ENCODE measurements at regions not wholly inside any gene's neighbourhood (a gene's known extent, or its start where the extent isn't known, plus 50 kb on each side); places are given as distances from the start of the nearest gene placed in this dataset.

- Mint-ChIP-seq H3K9me3 (peaks cover 4% of the 10 kb centered on the region), H3K36me3 (no peaks in the 10 kb centered on the region), H3K4me3 (no peak overlapping the region), H3K4me1 (no peaks in the 10 kb centered on the region), H3K27ac (no peak overlapping the region), H3K27me3 (peaks cover 10% of the 10 kb centered on the region)
Measured at GRCh38 chr17:15036238-15036637, 228.9 kb downstream of the PMP22 start.

GRCh38 chr17:15031975-15032374, 233.2 kb downstream of the PMP22 start:
- no peaks in the 10 kb centered on the region for H3K4me1 Mint-ChIP-seq
- H3K9me3 Mint-ChIP-seq, result peaks cover 4% of the 10 kb centered on the region
- no peak overlapping the region for H3K4me3 Mint-ChIP-seq
- no peak overlapping the region for H3K27ac Mint-ChIP-seq
- H3K27me3 Mint-ChIP-seq, result peaks cover 10% of the 10 kb centered on the region
- H3K36me3 Mint-ChIP-seq, result no peaks in the 10 kb centered on the region

GRCh38 chr17:15029469-15029868, 235.7 kb downstream of the PMP22 start:
- H3K4me1 Mint-ChIP-seq, result no peaks in the 10 kb centered on the region
- H3K9me3 Mint-ChIP-seq, result no peaks in the 10 kb centered on the region
- no peak overlapping the region for H3K4me3 Mint-ChIP-seq
- no peaks in the 10 kb centered on the region for H3K36me3 Mint-ChIP-seq
- H3K27ac Mint-ChIP-seq, result no peak overlapping the region
- H3K27me3 Mint-ChIP-seq, result peaks cover 7% of the 10 kb centered on the region

DNA sequence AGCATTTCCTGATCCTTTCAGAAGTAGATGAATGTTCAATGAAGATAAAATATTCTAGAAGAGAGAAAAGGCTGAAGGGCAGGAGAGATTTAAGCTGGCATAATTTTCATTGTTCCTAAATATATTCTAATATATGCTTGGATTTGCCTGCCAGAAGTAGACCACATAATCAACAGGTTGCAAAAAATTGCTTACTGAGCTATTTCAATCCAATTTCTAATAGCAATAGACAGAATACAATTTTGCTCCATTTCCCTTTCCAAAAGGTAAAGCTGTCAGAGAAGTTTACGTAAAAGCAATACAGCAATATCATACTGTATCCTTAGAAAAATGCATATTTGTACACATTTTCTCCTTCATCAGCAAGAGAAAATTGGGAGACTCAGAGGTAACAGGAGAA, 237.3 kb downstream of the PMP22 start:
- Mint-ChIP-seq H3K4me3 (no peak overlapping the region), H3K27me3 (peaks cover 1% of the 10 kb centered on the region), H3K36me3 (no peaks in the 10 kb centered on the region), H3K9me3 (no peaks in the 10 kb centered on the region), H3K27ac (no peak overlapping the region), H3K4me1 (no peaks in the 10 kb centered on the region)

GRCh38 chr17:15026088-15026487, 239.0 kb downstream of the PMP22 start:
- no peaks in the 10 kb centered on the region for H3K4me1 Mint-ChIP-seq
- H3K36me3 Mint-ChIP-seq, result no peaks in the 10 kb centered on the region
- no peaks in the 10 kb centered on the region for H3K27me3 Mint-ChIP-seq
- no peaks in the 10 kb centered on the region for H3K9me3 Mint-ChIP-seq
- no peak overlapping the region for H3K4me3 Mint-ChIP-seq
- H3K27ac Mint-ChIP-seq, result no peak overlapping the region

- Mint-ChIP-seq H3K9me3 (no peaks in the 10 kb centered on the region), H3K4me1 (no peaks in the 10 kb centered on the region), H3K4me3 (no peak overlapping the region), H3K36me3 (no peaks in the 10 kb centered on the region), H3K27ac (no peak overlapping the region), H3K27me3 (no peaks in the 10 kb centered on the region)
Measured at GRCh38 chr17:15023589-15024336, 241.4 kb downstream of the PMP22 start.

- no peak overlapping the region for H3K27ac Mint-ChIP-seq
- no peaks in the 10 kb centered on the region for H3K36me3 Mint-ChIP-seq
- H3K27me3 Mint-ChIP-seq, result no peaks in the 10 kb centered on the region
- H3K9me3 Mint-ChIP-seq, result no peaks in the 10 kb centered on the region
- no peak overlapping the region for H3K4me3 Mint-ChIP-seq
- H3K4me1 Mint-ChIP-seq, result no peaks in the 10 kb centered on the region
Measured at GRCh38 chr17:15019158-15019557, 246.0 kb downstream of the PMP22 start.

DNA sequence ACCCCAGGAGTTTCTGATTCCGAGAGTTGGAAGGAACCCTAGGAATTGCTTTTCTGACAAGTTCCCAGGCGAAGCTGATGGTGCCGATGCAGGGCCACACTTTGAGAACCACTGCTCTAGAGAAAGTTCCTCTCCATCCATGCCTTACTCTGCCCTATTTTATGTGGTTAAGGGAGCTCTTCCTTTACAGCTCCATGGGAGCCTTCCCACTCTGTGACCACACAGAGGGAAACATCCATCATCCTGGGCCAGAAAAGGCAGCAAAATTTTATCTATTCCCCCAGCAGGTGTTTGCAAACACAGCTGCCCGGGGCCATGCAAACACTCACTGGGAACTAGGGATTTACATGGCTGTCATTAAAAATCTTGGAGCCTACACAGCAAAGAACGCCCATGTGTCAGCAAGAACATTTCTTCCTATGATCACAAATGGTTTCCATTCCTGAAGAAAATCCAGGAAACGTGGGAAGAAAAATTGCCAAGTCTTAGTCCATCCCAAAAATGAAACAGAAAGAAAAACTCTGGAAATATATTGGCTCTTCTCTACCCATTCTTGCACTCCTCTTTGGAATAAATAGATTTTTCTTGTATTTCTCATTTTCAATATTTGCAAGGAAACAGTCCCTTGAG, 252.7 kb downstream of the PMP22 start:
- no peak overlapping the region for H3K4me3 Mint-ChIP-seq
- H3K9me3 Mint-ChIP-seq, result no peaks in the 10 kb centered on the region
- H3K36me3 Mint-ChIP-seq, result no peaks in the 10 kb centered on the region
- H3K27me3 Mint-ChIP-seq, result peaks cover 2% of the 10 kb centered on the region
- H3K4me1 Mint-ChIP-seq, result no peaks in the 10 kb centered on the region
- no peak overlapping the region for H3K27ac Mint-ChIP-seq

DNA sequence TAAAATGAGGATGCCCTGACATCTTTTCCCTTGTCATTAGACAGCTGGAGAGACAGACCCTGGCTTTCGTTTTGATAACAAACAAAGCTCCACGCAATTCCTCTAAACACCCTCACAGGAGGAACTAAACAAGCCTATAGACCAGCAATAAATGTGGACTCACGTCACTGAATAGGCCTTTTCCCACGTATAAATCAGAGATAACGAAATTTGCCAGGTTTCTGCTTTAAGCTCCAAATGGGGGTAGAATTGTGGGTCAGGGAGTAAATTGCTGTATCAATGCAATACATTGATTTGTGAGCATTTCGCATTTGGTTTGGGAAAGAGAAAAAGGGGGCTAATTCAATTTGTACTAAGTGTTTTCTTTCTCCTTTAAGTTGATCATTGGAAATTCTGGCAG, 256.0 kb downstream of the PMP22 start:
- Mint-ChIP-seq H3K9me3 (no peaks in the 10 kb centered on the region), H3K36me3 (no peaks in the 10 kb centered on the region)

GRCh38 chr17:15007147-15007553, 258.0 kb downstream of the PMP22 start:
- Mint-ChIP-seq H3K4me1 (no peaks in the 10 kb centered on the region), H3K4me3 (no peak overlapping the region), H3K27me3 (peaks cover 2% of the 10 kb centered on the region), H3K36me3 (no peaks in the 10 kb centered on the region), H3K9me3 (no peaks in the 10 kb centered on the region), H3K27ac (no peak overlapping the region)

More for the DNA sequence above, 256.0 kb downstream of the PMP22 start:
- H3K27me3 Mint-ChIP-seq, result peaks cover 2% of the 10 kb centered on the region
- H3K4me1 Mint-ChIP-seq, result no peaks in the 10 kb centered on the region
- no peak overlapping the region for H3K4me3 Mint-ChIP-seq
- H3K27ac Mint-ChIP-seq, result no peak overlapping the region

GRCh38 chr17:15006421-15007128, 258.6 kb downstream of the PMP22 start:
- H3K36me3 Mint-ChIP-seq, result no peaks in the 10 kb centered on the region
- H3K9me3 Mint-ChIP-seq, result no peaks in the 10 kb centered on the region
- H3K27ac Mint-ChIP-seq, result no peak overlapping the region
- H3K4me1 Mint-ChIP-seq, result no peaks in the 10 kb centered on the region
- H3K4me3 Mint-ChIP-seq, result no peak overlapping the region
- H3K27me3 Mint-ChIP-seq, result peaks cover 2% of the 10 kb centered on the region

DNA sequence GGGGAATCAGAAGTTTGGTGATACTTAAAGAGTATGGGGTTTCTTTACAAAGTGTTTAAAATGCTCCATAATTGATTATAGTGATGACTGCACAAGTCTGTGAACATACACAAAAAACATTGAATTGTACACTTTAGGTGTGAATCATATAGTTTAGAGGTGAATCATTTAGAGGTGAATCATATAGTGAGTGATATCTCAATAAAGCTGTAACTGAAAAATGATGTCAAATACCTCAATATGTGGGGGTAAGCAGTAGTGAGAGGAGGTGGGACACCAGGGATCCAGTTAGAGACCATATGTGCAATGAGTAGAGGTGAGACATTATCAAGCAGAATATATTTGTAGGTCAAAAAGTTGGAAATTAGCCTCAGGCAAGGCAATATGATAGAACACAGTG, 264.5 kb downstream of the PMP22 start:
- Mint-ChIP-seq H3K9me3 (no peaks in the 10 kb centered on the region), H3K27ac (no peak overlapping the region), H3K27me3 (peaks cover 8% of the 10 kb centered on the region), H3K36me3 (no peaks in the 10 kb centered on the region), H3K4me3 (no peak overlapping the region), H3K4me1 (no peaks in the 10 kb centered on the region)

DNA sequence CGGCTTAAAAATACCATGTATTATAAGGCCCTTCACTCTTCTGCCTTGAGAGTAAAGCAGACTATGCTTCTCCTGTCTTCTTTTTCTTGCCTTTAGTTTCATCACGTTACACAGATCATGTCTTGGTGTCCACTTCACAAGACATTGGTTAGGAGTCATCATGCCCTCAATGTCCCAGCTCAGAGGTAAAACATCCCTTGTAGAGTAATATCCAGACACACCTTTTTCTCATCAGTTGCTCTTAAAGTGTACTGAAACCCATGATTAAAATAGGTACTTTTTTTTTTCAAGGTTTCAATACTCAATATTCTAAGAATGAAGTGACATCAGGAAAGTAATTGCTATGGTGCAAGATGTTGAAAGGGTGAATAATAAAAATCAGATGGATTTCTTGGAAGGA, 267.8 kb downstream of the PMP22 start:
- Mint-ChIP-seq H3K9me3 (no peaks in the 10 kb centered on the region), H3K36me3 (no peaks in the 10 kb centered on the region), H3K4me1 (no peaks in the 10 kb centered on the region)

DNA sequence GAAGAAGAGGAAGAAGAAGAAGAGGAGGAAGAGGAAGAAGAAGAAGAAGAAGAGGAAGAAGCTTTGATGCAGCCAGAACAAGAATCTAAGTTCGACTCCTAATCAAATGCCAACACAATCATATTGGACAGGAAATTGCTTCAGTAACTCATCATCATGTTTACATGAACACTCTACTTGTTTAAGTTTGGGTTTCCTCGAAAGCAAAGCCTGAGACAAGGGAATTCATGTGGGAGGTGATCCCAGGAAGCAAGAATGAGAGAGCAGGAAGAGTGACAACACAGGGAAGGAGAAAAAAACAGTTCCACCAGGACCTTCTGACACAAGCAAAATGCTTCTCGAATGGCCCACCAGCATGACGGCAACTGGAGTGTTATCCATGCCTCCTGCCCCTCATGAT, 279.0 kb downstream of the PMP22 start:
- H3K4me1 Mint-ChIP-seq, result no peaks in the 10 kb centered on the region
- H3K27me3 Mint-ChIP-seq, result peaks cover 7% of the 10 kb centered on the region
- no peaks in the 10 kb centered on the region for H3K36me3 Mint-ChIP-seq
- H3K27ac Mint-ChIP-seq, result no peak overlapping the region
- H3K4me3 Mint-ChIP-seq, result no peak overlapping the region
- H3K9me3 Mint-ChIP-seq, result peaks cover 6% of the 10 kb centered on the region

More for the DNA sequence above, 267.8 kb downstream of the PMP22 start:
- H3K27me3 Mint-ChIP-seq, result peaks cover 11% of the 10 kb centered on the region
- H3K27ac Mint-ChIP-seq, result no peak overlapping the region
- H3K4me3 Mint-ChIP-seq, result no peak overlapping the region

- no peak overlapping the region for H3K4me3 Mint-ChIP-seq
- H3K27ac Mint-ChIP-seq, result no peak overlapping the region
- H3K4me1 Mint-ChIP-seq, result no peaks in the 10 kb centered on the region
- peaks cover 5% of the 10 kb centered on the region for H3K9me3 Mint-ChIP-seq
- H3K36me3 Mint-ChIP-seq, result no peaks in the 10 kb centered on the region
- H3K27me3 Mint-ChIP-seq, result peaks cover 9% of the 10 kb centered on the region
Measured at GRCh38 chr17:14972844-14973243, 292.3 kb downstream of the PMP22 start.

GRCh38 chr17:14971054-14971453, 294.1 kb downstream of the PMP22 start:
- Mint-ChIP-seq H3K9me3 (peaks cover 5% of the 10 kb centered on the region), H3K27me3 (peaks cover 9% of the 10 kb centered on the region), H3K36me3 (no peaks in the 10 kb centered on the region), H3K4me3 (no peak overlapping the region), H3K4me1 (no peaks in the 10 kb centered on the region), H3K27ac (no peak overlapping the region)

Measured in activated naive CD4-positive, alpha-beta T cell treated with anti-CD3 and anti-CD28 coated beads, Interleukin-2, amount 50 U/mL, for 24 hours (primary cell).